Stimulated activated CD4-positive, alpha-beta T cell treated with anti-CD3 and anti-CD28 coated beads, Interleukin-4, amount 100 ng/mL, for 4 hours (primary cell): ENCODE measurements at regions not wholly inside any gene's neighbourhood (a gene's known extent, or its start where the extent isn't known, plus 50 kb on each side); places are given as distances from the start of the nearest gene placed in this dataset.
A peak's percentile ranks its signal among the peaks of the same experiment; 100 is the strongest.

Experiments
- DNase-seq, 2 experiments: peaks; one replicate each; pipeline ENCODE4 v3.0.0-alpha.2; 2020

DNA sequence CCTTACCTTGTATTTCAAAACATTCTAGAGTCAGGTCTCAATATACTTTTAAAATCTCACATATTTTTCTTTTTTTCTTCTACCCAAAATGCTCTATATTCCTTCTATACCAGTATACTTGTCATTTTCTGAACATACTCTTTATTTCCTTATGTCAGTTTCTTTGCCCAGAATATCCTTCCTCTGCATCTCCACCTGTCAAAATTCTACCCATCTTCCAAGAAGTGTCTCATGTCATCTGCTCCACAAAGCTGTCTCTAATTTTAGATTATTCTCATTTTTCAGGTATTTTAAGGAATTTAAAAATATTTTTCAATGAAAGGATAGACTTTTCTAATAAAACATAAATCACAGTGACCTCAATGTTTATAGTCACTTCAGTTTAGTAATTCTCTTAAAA is 328.0 kb upstream of the SMIM30 start:
- no peak for DNase-seq

- DNase-seq = no peak
Measured at GRCh38 chr7:113444261-113444660, 325.9 kb upstream of the SMIM30 start.

DNA sequence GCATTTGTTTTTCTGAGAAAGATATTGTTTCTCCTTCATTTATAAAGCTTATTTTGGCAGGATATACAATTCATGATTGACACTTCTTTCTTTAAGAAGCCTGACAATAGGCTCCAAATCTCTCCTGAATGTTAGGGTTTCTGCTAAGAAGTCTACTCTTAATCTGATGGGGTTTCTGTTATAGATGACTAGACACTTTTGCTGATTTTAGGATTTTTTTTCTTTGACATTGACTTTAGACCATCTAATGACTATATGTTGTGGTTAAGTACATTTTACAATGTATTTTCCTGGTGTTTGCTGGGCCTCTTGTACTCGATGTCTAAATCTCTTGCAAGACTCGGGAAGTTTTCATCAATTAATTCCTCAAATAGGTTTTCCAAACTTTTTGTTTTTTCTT is 321.8 kb upstream of the SMIM30 start:
- no peak for DNase-seq

DNA sequence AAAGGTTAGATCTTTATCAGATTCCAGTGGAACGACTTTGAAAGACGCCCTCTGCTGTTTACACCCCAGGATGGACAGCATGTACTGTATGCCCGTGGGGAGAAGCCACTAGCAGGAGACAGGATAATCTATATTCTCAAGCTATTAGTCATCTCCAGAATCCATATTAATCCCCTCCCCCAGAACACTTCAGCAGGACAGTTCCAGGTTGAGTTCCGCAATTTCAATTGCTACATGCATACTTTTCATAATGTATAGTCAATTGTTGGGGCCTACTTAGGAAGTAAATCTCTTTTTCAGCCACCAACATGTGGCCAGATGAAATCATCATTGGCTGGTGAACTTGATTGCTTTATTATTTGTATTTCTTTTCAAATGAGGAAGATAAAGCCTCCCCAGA is 313.1 kb upstream of the SMIM30 start:
- DNase-seq = no peak

DNA sequence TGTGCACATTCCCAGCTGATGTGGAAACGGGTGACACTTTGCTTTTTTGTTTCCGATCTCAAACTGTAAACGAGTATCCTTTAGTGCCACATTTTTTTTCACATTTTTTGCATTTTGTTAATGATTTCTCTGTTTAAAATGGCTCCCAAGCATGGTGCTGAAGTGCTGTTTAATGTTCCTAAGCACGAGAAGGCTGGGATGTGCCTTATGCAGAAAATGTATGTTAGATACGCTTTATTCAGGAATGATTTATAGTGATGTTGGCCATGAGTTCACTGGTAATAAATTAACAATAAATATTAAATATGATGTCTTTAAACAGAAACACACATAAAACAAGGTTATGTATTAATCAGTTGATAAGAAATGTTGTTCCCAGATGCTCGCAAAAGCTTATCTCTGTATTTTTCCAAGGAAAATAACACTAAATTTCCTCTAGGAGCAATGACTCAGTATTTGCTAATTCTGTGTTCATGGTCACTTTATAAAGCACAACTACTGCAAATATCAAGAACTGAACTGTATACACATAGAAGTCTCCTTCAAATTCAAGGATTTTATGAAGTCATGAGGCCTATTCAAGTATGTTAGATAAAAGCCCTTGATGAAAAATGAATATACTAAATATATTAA is 305.9 kb upstream of the SMIM30 start:
- no peak for DNase-seq

GRCh38 chr7:113421696-113422330 is 303.5 kb upstream of the SMIM30 start:
- DNase-seq = peak; percentile 63 to 64

DNA sequence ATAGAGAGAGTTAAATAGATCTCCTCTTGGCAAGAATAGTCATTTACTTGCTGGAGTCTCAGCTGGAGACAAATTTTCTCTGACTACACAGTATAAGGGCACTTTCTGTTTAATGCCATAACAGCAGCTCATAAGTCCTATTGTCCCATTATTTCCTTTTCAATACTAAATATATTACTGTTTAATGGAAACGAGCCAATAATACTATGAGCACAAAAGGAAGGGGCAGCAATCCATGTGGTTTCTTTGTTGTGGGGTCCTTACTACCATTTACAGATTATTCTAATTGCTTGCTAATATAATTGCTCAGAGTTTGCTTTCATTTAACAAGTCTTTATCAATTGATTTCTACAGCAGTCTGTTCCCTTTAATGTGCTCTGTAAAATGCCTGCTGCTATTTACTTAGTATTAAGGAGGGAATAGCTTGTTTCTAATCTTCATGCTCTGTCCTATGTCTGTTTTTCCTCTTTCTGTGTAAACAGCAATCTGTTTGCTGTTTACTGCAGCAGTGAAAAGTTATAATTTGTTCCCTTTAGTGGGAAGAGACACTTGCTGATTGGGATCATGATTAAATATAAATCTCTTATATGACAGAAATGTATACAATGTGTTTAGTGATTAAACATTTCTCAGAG is 296.2 kb upstream of the SMIM30 start:
- DNase-seq = no peak

- DNase-seq = no peak
Measured at GRCh38 chr7:113412410-113412809, 294.1 kb upstream of the SMIM30 start.

DNA sequence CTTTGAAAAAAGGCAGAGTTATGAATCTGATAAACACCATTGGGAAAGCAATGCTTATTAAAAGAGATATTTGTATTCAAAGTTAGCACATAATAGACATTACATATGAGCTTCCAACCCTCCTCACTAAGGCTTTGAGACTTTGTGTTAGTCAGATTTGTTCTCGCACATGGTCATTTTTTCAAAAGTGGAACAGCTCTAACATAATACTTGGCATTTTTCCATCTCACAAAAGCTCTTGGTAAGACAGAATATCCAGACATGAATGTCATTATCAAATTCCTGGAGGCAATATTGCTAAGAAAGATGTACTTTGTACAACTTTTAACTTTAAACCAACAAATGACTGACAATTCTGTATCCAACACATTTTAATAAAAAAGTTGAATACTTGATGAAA is 292.4 kb upstream of the SMIM30 start:
- no peak for DNase-seq

DNA sequence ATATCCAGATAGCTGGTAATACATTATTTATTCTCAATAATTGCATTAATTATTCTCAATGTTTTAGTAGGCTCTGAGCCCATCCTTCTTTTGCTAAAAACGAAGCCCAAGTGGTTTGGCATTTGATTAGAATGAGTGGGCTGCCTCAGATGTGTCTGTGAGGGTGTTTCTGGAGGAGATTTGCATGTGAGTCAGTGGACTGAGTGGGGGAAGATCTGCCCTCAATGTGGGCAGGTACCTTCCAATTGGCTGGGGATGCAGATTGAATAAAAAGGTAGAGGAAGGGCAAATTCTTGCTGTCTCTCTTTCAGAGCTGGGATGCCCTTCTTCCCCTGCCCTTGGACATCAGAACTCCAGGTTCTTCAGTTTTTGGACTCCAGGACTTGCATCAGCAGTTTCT is 290.6 kb upstream of the SMIM30 start:
- DNase-seq = no peak

- DNase-seq = no peak
Measured at GRCh38 chr7:113405296-113406056, 287.1 kb upstream of the SMIM30 start.

DNA sequence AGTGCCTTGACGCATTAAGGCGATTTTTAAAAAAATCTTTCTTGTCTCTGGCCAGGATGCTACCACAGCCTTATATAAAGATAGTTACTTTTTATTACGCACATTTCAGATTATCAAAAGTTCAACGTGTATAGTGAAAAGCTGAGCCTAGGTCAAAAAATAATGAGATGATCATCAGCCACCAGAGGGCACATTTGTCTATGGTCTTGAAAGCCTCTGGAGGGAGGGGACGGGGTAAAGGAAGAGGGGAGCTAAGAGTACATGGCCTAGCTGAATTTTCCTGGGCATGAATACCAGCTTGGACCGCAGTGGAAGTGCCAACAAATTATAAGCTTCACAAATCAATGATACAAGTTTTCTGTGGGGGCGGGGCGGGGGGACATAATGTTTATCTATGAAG is 285.9 kb upstream of the SMIM30 start:
- DNase-seq = no peak

- no peak for DNase-seq
Measured at GRCh38 chr7:113402482-113402881, 284.1 kb upstream of the SMIM30 start.

- DNase-seq = no peak
Measured at GRCh38 chr7:113402005-113402404, 283.7 kb upstream of the SMIM30 start.

DNA sequence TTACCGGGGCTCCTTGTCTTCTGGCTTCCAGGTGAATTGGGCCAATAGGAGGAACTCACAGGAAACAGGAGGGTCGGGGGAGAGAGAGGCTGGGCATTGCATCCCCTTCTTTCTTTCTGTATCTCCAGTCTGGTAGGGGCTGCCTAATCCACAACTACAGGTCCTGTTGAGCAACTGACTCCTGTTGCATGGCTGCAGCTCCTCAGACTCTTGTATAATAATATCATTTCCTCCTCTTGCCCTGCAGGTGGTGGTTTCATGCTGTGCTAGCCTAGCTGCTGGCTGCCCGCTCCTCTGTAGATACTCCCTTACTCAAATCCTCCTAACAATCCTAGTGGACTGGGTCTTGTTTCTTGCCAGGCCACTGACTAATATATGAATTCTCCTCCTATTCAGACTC is 276.5 kb upstream of the SMIM30 start:
- DNase-seq = no peak

DNA sequence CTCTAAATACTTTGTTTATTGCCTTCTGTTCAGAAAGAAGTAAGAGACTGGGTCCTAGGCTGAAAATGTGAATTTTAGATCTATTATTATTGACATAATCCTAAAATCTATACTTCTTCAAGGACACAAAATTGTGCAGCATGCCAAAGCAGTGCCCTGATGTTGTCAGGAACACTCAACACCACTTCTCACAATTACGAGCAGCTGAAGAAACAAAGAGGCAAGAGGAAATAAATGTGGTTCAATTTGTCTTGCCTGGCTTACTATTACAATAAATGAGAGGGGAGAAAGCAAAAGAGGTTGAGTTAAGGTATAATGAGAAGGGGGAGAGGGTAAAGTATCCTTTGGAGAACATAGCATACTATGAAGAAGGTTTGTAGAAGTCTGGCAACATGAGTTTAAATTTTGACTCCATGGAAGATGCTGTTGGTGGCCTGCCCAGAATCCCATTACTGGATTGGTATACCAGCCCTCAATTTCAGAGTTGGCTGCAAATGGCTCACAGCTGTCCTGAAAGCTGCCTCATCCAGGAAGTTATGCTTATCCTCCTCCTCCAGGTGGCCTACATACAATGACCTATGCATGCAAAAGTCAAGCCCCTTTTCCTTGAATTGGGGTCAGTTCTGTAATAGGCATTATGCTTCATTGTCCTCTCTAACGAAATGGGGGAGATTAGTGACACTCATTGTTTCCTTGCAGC is 274.6 kb upstream of the SMIM30 start:
- no peak for DNase-seq

GRCh38 chr7:113392421-113392820 is 274.1 kb upstream of the SMIM30 start:
- DNase-seq = no peak

- no peak for DNase-seq
Measured at GRCh38 chr7:113389112-113389646, 270.8 kb upstream of the SMIM30 start.

DNA sequence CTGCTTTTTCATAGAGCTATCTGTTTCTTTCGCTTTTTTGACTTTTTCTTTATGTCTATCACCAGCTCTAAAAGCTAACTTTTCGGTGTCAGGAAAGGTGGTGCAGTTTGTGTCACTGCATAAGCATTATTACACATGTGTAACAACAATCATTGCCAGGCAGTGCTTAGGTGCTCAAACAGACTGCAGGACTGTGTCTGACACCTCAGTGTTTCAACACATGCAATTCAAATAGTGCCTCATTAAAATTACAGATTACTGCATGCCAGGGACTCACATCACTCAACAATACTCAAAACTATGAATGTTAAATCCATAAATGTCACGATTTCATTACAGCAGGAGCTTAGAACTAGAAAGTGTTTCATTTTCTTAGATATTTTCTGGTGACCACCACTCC is 265.3 kb upstream of the SMIM30 start:
- DNase-seq = no peak

GRCh38 chr7:113379746-113380145 is 261.4 kb upstream of the SMIM30 start:
- no peak for DNase-seq

GRCh38 chr7:113374955-113375354 is 256.6 kb upstream of the SMIM30 start:
- DNase-seq = no peak

DNA sequence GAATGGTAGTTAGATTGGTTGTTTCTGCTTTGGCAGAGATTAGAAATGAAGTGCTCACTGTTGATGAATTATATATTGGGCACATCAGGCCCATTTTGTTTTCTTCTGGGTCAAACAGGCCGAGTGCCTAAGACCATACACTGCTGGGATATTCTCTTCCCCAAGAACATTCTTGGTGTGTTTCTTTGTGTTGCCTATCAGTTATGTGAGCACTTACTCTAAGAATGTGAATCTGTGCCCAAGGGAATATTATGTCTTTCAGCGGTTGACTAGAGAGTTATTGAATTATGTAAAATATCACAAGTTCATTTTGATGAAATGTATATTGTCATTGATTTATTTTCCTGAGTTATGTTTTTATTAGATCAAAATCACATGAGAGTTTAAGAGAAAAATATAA is 255.5 kb upstream of the SMIM30 start:
- DNase-seq = no peak
